Neural cell (in vitro differentiated cells): ENCODE measurements at regions not wholly inside any gene's neighbourhood (a gene's known extent, or its start where the extent isn't known, plus 50 kb on each side); places are given as distances from the start of the nearest gene placed in this dataset.

Experiments
- CTCF ChIP-seq: fragments of 450-650 bp; IDR thresholded peaks from 2 replicates; pipeline ENCODE4 v1.5.1; 2014; ENCODE audit warnings: antibody characterized with exemption, mild to moderate bottlenecking, moderate library complexity; ENCODE audit not compliant: poor library complexity, severe bottlenecking
- EZH2 ChIP-seq: fragments of 200-600, 300-800 bp; shearing (Covaris generic), sonication (generic); IDR thresholded peaks from 2 replicates; pipeline ENCODE4 v1.6.1; 2014; ENCODE audit warnings: antibody characterized with exemption, low read length, borderline replicate concordance, mild to moderate bottlenecking; ENCODE audit not compliant: insufficient read depth, poor library complexity, severe bottlenecking
- POLR2AphosphoS5 ChIP-seq: IDR thresholded peaks from 2 replicates; pipeline ENCODE4 v1.6.1; 2012
- SMC3 ChIP-seq: fragments of 450-650 bp; conservative IDR thresholded peaks from 2 replicates; pipeline ENCODE4 v1.6.1; 2014; ENCODE audit warnings: antibody characterized with exemption, mild to moderate bottlenecking, moderate library complexity; ENCODE audit not compliant: poor library complexity
- TAF1 ChIP-seq: IDR thresholded peaks from 2 replicates; pipeline ENCODE4 v1.6.1; 2012; ENCODE audit warnings: low read depth

GRCh38 chr2:192286093-192286701, 91.5 kb upstream of the TMEFF2 start:
- TF ChIP-seq CTCF = no peak
- peak; percentile 24 for TF ChIP-seq SMC3
- TF ChIP-seq EZH2 = no peak
- no peak for TF ChIP-seq TAF1
- no peak for TF ChIP-seq POLR2AphosphoS5
